ENCODE measurements at regions not wholly inside any gene's neighbourhood (a gene's known extent, or its start where the extent isn't known, plus 50 kb on each side); places are given as distances from the start of the nearest gene placed in this dataset.

DNA sequence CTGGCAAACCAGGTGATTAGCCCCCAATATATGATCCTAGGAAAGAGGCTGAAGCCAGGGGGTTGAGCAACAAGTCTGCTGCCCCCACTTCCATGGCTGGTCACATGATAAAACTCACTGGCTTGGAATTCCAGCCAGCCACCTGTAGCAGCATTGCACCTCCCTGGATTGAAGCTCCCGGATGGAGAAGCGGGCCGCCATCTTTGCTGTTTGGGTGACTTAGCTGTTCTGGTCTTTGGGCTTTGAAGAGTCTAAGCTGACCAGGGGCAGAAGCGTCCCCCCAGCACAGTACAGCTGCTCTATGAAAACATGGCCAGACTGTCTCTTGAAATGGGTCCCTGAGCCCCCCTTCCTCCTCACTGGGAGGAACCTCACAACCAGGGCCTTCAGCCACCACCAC is 610.2 kb downstream of the ANXA1 start (continued):
- TF ChIP-seq, protein P1, sequence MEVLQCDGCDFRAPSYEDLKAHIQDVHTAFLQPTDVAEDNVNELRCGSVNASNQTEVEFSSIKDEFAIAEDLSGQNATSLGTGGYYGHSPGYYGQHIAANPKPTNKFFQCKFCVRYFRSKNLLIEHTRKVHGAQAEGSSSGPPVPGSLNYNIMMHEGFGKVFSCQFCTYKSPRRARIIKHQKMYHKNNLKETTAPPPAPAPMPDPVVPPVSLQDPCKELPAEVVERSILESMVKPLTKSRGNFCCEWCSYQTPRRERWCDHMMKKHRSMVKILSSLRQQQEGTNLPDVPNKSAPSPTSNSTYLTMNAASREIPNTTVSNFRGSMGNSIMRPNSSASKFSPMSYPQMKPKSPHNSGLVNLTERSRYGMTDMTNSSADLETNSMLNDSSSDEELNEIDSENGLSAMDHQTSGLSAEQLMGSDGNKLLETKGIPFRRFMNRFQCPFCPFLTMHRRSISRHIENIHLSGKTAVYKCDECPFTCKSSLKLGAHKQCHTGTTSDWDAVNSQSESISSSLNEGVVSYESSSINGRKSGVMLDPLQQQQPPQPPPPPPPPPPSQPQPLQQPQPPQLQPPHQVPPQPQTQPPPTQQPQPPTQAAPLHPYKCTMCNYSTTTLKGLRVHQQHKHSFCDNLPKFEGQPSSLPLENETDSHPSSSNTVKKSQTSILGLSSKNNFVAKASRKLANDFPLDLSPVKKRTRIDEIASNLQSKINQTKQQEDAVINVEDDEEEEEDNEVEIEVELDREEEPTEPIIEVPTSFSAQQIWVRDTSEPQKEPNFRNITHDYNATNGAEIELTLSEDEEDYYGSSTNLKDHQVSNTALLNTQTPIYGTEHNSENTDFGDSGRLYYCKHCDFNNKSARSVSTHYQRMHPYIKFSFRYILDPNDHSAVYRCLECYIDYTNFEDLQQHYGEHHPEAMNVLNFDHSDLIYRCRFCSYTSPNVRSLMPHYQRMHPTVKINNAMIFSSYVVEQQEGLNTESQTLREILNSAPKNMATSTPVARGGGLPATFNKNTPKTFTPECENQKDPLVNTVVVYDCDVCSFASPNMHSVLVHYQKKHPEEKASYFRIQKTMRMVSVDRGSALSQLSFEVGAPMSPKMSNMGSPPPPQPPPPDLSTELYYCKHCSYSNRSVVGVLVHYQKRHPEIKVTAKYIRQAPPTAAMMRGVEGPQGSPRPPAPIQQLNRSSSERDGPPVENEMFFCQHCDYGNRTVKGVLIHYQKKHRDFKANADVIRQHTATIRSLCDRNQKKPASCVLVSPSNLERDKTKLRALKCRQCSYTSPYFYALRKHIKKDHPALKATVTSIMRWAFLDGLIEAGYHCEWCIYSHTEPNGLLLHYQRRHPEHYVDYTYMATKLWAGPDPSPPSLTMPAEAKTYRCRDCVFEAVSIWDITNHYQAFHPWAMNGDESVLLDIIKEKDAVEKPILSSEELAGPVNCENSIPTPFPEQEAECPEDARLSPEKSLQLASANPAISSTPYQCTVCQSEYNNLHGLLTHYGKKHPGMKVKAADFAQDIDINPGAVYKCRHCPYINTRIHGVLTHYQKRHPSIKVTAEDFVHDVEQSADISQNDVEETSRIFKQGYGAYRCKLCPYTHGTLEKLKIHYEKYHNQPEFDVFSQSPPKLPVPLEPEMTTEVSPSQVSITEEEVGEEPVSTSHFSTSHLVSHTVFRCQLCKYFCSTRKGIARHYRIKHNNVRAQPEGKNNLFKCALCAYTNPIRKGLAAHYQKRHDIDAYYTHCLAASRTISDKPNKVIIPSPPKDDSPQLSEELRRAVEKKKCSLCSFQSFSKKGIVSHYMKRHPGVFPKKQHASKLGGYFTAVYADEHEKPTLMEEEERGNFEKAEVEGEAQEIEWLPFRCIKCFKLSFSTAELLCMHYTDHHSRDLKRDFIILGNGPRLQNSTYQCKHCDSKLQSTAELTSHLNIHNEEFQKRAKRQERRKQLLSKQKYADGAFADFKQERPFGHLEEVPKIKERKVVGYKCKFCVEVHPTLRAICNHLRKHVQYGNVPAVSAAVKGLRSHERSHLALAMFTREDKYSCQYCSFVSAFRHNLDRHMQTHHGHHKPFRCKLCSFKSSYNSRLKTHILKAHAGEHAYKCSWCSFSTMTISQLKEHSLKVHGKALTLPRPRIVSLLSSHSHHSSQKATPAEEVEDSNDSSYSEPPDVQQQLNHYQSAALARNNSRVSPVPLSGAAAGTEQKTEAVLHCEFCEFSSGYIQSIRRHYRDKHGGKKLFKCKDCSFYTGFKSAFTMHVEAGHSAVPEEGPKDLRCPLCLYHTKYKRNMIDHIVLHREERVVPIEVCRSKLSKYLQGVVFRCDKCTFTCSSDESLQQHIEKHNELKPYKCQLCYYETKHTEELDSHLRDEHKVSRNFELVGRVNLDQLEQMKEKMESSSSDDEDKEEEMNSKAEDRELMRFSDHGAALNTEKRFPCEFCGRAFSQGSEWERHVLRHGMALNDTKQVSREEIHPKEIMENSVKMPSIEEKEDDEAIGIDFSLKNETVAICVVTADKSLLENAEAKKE (CRISPR knock-in tag; IDR thresholded peaks at IDR 0.05): no peak
- no peak for TF ChIP-seq ZNF331 (CRISPR knock-in tag; IDR thresholded peaks at IDR 0.05; ENCODE audit: low read depth)
- TF ChIP-seq EZH2phosphoT487 (IDR thresholded peaks at IDR 0.05; ENCODE audit: unreplicated experiment): no peak
- no peak for TF ChIP-seq JUNB (IDR thresholded peaks at IDR 0.05; ENCODE audit: unreplicated experiment)

DNA sequence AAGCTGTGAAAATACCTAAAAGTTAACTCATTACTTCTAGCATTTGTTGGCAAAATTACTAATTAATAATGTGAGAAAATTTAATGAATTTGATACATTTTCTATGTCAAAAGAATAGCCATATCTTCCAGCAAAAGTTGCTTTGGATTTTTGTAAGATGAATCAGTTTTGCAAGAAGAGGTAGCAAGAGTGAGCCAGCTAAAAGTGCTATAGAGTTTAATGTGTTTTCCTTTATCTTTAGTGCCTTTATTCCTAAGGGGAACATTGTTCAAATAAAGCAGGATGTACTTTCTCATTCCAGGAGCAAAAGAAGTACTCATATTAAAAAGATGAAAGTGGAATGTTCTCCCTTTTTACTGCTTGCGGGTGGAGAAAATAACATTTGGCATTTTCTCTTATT is 622.2 kb downstream of the ANXA1 start:
- H3K27ac Mint-ChIP-seq: no peak overlapping the region
- no peaks in the 10 kb centered on the region for H3K9me3 Mint-ChIP-seq
- no peaks in the 10 kb centered on the region for H4K20me1 ChIP-seq (replicated peaks; ENCODE audit: insufficient read depth)
- no peak overlapping the region for H3K4me2 ChIP-seq
- H3K79me2 ChIP-seq (replicated peaks; ENCODE audit: insufficient read depth): no peaks in the 10 kb centered on the region
- no peaks in the 10 kb centered on the region for H3K4me1 ChIP-seq (ENCODE audit: insufficient read depth)
- H3K36me3 Mint-ChIP-seq (ENCODE audit: low read depth): no peaks in the 10 kb centered on the region
- H3K27ac ChIP-seq (ENCODE audit: low read depth): no peak overlapping the region
- no peaks in the 10 kb centered on the region for H3K36me3 ChIP-seq (ENCODE audit: insufficient read depth)
- no peaks in the 10 kb centered on the region for H3K9me2 ChIP-seq (ENCODE audit: insufficient read depth)
- no peaks in the 10 kb centered on the region for H3K4me1 Mint-ChIP-seq
- DNase-seq (ENCODE audit: low spot score) (no peak), ATAC-seq (no peak)
- no peak overlapping the region for H3K4me3 Mint-ChIP-seq
- H3F3A ChIP-seq (replicated peaks; ENCODE audit: low read depth): no peaks in the 10 kb centered on the region
- no peaks in the 10 kb centered on the region for H3K27me3 ChIP-seq (ENCODE audit: insufficient read depth)
- H3K27me3 Mint-ChIP-seq (ENCODE audit: insufficient read depth, low read depth, poor library complexity): no peaks in the 10 kb centered on the region
- no peak overlapping the region for H2AFZ ChIP-seq
- no peak overlapping the region for H3K4me3 ChIP-seq
- TF ChIP-seq EZH2phosphoT487 (IDR thresholded peaks at IDR 0.05; ENCODE audit: unreplicated experiment) (no peak), CREB1 (CRISPR knock-in tag; IDR thresholded peaks at IDR 0.05; ENCODE audit: low read depth) (no peak), POLR2AphosphoS5 (IDR thresholded peaks at IDR 0.05; ENCODE audit: low read depth) (no peak), EZH2 (IDR thresholded peaks at IDR 0.05; ENCODE audit: low read depth, unreplicated experiment) (no peak), JUNB (IDR thresholded peaks at IDR 0.05; ENCODE audit: unreplicated experiment) (no peak), STAT1 (IDR thresholded peaks at IDR 0.05; ENCODE audit: unreplicated experiment) (no peak), NANOG (IDR thresholded peaks at IDR 0.05; ENCODE audit: borderline replicate concordance) (no peak)
- TF ChIP-seq, protein P2, sequence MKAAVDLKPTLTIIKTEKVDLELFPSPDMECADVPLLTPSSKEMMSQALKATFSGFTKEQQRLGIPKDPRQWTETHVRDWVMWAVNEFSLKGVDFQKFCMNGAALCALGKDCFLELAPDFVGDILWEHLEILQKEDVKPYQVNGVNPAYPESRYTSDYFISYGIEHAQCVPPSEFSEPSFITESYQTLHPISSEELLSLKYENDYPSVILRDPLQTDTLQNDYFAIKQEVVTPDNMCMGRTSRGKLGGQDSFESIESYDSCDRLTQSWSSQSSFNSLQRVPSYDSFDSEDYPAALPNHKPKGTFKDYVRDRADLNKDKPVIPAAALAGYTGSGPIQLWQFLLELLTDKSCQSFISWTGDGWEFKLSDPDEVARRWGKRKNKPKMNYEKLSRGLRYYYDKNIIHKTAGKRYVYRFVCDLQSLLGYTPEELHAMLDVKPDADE (IDR thresholded peaks at IDR 0.05): no peak
- TF ChIP-seq, protein P3, sequence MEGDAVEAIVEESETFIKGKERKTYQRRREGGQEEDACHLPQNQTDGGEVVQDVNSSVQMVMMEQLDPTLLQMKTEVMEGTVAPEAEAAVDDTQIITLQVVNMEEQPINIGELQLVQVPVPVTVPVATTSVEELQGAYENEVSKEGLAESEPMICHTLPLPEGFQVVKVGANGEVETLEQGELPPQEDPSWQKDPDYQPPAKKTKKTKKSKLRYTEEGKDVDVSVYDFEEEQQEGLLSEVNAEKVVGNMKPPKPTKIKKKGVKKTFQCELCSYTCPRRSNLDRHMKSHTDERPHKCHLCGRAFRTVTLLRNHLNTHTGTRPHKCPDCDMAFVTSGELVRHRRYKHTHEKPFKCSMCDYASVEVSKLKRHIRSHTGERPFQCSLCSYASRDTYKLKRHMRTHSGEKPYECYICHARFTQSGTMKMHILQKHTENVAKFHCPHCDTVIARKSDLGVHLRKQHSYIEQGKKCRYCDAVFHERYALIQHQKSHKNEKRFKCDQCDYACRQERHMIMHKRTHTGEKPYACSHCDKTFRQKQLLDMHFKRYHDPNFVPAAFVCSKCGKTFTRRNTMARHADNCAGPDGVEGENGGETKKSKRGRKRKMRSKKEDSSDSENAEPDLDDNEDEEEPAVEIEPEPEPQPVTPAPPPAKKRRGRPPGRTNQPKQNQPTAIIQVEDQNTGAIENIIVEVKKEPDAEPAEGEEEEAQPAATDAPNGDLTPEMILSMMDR (conservative IDR thresholded peaks at IDR 0.05; ENCODE audit: low read depth in 2 of 2): no peak
